C4-2B (cell line): ENCODE measurements at regions not wholly inside any gene's neighbourhood (a gene's known extent, or its start where the extent isn't known, plus 50 kb on each side); places are given as distances from the start of the nearest gene placed in this dataset.

ENCODE experiments used
- H3K27ac ChIP-seq: fragments of 450-650 bp; 2 replicates; pipeline ENCODE4 v1.5.1; 2017
- CTCF ChIP-seq: fragments of 450-650 bp; conservative IDR thresholded peaks from 2 replicates; pipeline ENCODE4 v1.5.1; 2017; ENCODE audit warnings: mild to moderate bottlenecking
- ZFX ChIP-seq: fragments of 450-650 bp; IDR thresholded peaks from 2 replicates; pipeline ENCODE4 v1.6.1; 2017

GRCh38 chr11:71309181-71309580 is 56.8 kb upstream of the SHANK2 start:
- H3K27ac ChIP-seq, result no peak overlapping the region
- TF ChIP-seq ZFX (no peak), CTCF (no peak)

- TF ChIP-seq CTCF (no peak), ZFX (no peak)
- no peak overlapping the region for H3K27ac ChIP-seq
Observed at GRCh38 chr11:71307811-71308645, 55.7 kb upstream of the SHANK2 start.

- TF ChIP-seq CTCF, result no peak
- no peak for TF ChIP-seq ZFX
- H3K27ac ChIP-seq, result no peak overlapping the region
Observed at GRCh38 chr11:71305451-71306125, 53.2 kb upstream of the SHANK2 start.

- TF ChIP-seq ZFX (no peak), CTCF (no peak)
Observed at GRCh38 chr11:71305041-71305440, 52.7 kb upstream of the SHANK2 start.

GRCh38 chr11:71304491-71304890 is 52.1 kb upstream of the SHANK2 start:
- TF ChIP-seq ZFX, result no peak
- TF ChIP-seq CTCF, result no peak
- no peak overlapping the region for H3K27ac ChIP-seq

More at GRCh38 chr11:71305041-71305440, 52.7 kb upstream of the SHANK2 start:
- no peak overlapping the region for H3K27ac ChIP-seq

GRCh38 chr11:71304045-71304444 is 51.7 kb upstream of the SHANK2 start:
- TF ChIP-seq CTCF, result no peak
- TF ChIP-seq ZFX, result no peak

DNA sequence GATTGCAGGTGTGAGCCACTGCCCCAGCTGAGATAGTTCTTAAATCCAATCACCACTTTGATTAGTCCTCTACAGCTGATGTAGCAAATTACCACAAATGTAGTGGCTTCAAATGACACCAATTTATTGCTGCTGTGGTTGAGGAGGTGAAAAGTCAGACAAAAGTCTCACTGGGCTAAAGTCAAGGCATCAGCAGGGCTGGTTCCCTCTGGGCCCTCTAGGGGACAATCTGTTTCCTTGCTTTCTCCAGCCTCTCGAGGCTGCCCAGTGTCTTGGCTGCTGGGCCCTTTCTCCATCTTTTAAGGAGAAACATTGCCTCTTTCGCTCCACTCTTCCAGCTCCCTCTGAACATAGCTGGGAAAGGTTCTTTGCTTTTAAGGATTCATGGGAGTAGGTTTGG is 50.5 kb upstream of the SHANK2 start:
- H3K27ac ChIP-seq, result no peak overlapping the region
- TF ChIP-seq ZFX (no peak), CTCF (no peak)

More at GRCh38 chr11:71304045-71304444, 51.7 kb upstream of the SHANK2 start:
- no peak overlapping the region for H3K27ac ChIP-seq
